HEK293 (cell line): ENCODE measurements at regions not wholly inside any gene's neighbourhood (a gene's known extent, or its start where the extent isn't known, plus 50 kb on each side); places are given as distances from the start of the nearest gene placed in this dataset.

Experiments
- CTCF ChIA-PET: fragments of 350-600 bp; formaldehyde crosslinking; extraction: SDS; loops from one replicate; lab custom pipeline; 2021; ENCODE audit warnings: antibody characterized with exemption; lab: Yijun Ruan, JAX
- POLR2A ChIA-PET: fragments of 300-600 bp; formaldehyde crosslinking; extraction: SDS; loops from one replicate; lab custom pipeline; 2020; ENCODE audit warnings: antibody characterized with exemption, inconsistent platforms; lab: Yijun Ruan, JAX
- H3K27ac ChIP-seq: fragments of 200-500 bp; sonication (Bioruptor generic); 2 replicates; pipeline ENCODE4 v1.5.1; 2014; ENCODE audit warnings: low read depth, low read length, control low read depth, inconsistent platforms; ENCODE audit errors: extremely low read depth
- H3K36me3 ChIP-seq, 2 experiments: fragments of 200-500 bp in 1 of 2; sonication (Bioruptor generic) in 1 of 2; 1 replicate in 1 of 2; 2 replicates in 1 of 2; pipeline ENCODE4 v1.5.1; 2014 to 2017; ENCODE audit warnings: inconsistent platforms in 2 of 2, low read length in 2 of 2; ENCODE audit not compliant: control insufficient read depth in 2 of 2, insufficient read depth in 1 of 2
- H3K4me1 ChIP-seq: fragments of 200-500 bp; sonication (Bioruptor generic); 2 replicates; pipeline ENCODE4 v1.5.1; 2014; ENCODE audit warnings: mild to moderate bottlenecking, low read length, inconsistent platforms; ENCODE audit not compliant: control insufficient read depth, insufficient read depth
- H3K4me3 ChIP-seq: 2 replicates; pipeline ENCODE4 v1.5.1; 2011; ENCODE audit warnings: low read depth, mild to moderate bottlenecking, control low read depth, low read length, moderate library complexity
- H3K9me3 ChIP-seq: fragments of 200-500 bp; sonication (Bioruptor generic); 2 replicates; pipeline ENCODE4 v1.5.1; 2014; ENCODE audit warnings: low read depth, low read length, inconsistent platforms; ENCODE audit not compliant: control insufficient read depth, insufficient read depth
- GLIS1 ChIP-seq: fragments of 450-650 bp; formaldehyde crosslinking; IDR thresholded peaks from 2 replicates; pipeline ENCODE4 v1.5.1; 2016; ENCODE audit warnings: missing biosample characterization, missing genetic modification characterization
- OSR2 ChIP-seq: fragments of 450-650 bp; formaldehyde crosslinking; IDR thresholded peaks from 2 replicates; pipeline ENCODE4 v1.5.1; 2016; ENCODE audit warnings: missing biosample characterization, missing genetic modification characterization
- PATZ1 ChIP-seq: fragments of 450-650 bp; formaldehyde crosslinking; IDR thresholded peaks from 2 replicates; pipeline ENCODE4 v1.5.1; 2016; ENCODE audit warnings: missing biosample characterization, missing genetic modification characterization
- PRDM4 ChIP-seq: fragments of 450-650 bp; formaldehyde crosslinking; IDR thresholded peaks from 2 replicates; pipeline ENCODE4 v1.5.1; 2017; ENCODE audit warnings: missing biosample characterization, missing genetic modification characterization
- ZBTB8A ChIP-seq: fragments of 450-650 bp; formaldehyde crosslinking; IDR thresholded peaks from 2 replicates; pipeline ENCODE4 v1.5.1; 2016; ENCODE audit warnings: missing biosample characterization, missing genetic modification characterization
- ZIC2 ChIP-seq: fragments of 450-650 bp; formaldehyde crosslinking; IDR thresholded peaks from 2 replicates; pipeline ENCODE4 v1.5.1; 2016; ENCODE audit warnings: missing biosample characterization, missing genetic modification characterization
- ZNF221 ChIP-seq: fragments of 450-650 bp; formaldehyde crosslinking; IDR thresholded peaks from 2 replicates; pipeline ENCODE4 v1.5.1; 2017; ENCODE audit warnings: missing biosample characterization, missing genetic modification characterization, borderline replicate concordance
- ZNF280C ChIP-seq: fragments of 450-650 bp; formaldehyde crosslinking; IDR thresholded peaks from 2 replicates; pipeline ENCODE4 v1.5.1; 2016; ENCODE audit warnings: missing biosample characterization, missing genetic modification characterization
- ZNF302 ChIP-seq: fragments of 450-650 bp; formaldehyde crosslinking; IDR thresholded peaks from 2 replicates; pipeline ENCODE4 v1.5.1; 2016; ENCODE audit warnings: missing biosample characterization, missing genetic modification characterization, low read depth
- ZNF324 ChIP-seq: fragments of 450-650 bp; formaldehyde crosslinking; IDR thresholded peaks from 2 replicates; pipeline ENCODE4 v1.5.1; 2016; ENCODE audit warnings: missing biosample characterization, missing genetic modification characterization
- ZNF341 ChIP-seq: fragments of 450-650 bp; formaldehyde crosslinking; IDR thresholded peaks from 2 replicates; pipeline ENCODE4; 2016; ENCODE audit warnings: low read depth, missing biosample characterization, missing genetic modification characterization
- ZNF600 ChIP-seq: fragments of 450-650 bp; formaldehyde crosslinking; IDR thresholded peaks from 2 replicates; pipeline ENCODE4 v1.5.1; 2016; ENCODE audit warnings: missing biosample characterization, missing genetic modification characterization
- ZNF654 ChIP-seq: fragments of 450-650 bp; formaldehyde crosslinking; IDR thresholded peaks from 2 replicates; pipeline ENCODE4 v1.5.1; 2016; ENCODE audit warnings: low read depth, missing biosample characterization, missing genetic modification characterization
- ZNF658 ChIP-seq: fragments of 450-650 bp; formaldehyde crosslinking; IDR thresholded peaks from 2 replicates; pipeline ENCODE4; 2016; ENCODE audit warnings: missing biosample characterization, missing genetic modification characterization
- TF ChIP-seq, protein P1 (sequence below): fragments of 450-650 bp; formaldehyde crosslinking; IDR thresholded peaks from 2 replicates; pipeline ENCODE4 v1.5.1; 2016; ENCODE audit warnings: missing biosample characterization, missing genetic modification characterization

- TF ChIP-seq, protein P1, sequence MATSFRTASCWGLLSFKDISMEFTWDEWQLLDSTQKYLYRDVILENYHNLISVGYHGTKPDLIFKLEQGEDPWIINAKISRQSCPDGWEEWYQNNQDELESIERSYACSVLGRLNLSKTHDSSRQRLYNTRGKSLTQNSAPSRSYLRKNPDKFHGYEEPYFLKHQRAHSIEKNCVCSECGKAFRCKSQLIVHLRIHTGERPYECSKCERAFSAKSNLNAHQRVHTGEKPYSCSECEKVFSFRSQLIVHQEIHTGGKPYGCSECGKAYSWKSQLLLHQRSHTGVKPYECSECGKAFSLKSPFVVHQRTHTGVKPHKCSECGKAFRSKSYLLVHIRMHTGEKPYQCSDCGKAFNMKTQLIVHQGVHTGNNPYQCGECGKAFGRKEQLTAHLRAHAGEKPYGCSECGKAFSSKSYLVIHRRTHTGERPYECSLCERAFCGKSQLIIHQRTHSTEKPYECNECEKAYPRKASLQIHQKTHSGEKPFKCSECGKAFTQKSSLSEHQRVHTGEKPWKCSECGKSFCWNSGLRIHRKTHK (tag by site-specific recombination) = no peak
- peak; percentile 72 for TF ChIP-seq GLIS1 (tag by site-specific recombination)
- TF ChIP-seq ZIC2 (tag by site-specific recombination) = peak; percentile 92
- TF ChIP-seq, all 188 proteins: peak for 2
- ChIA-PET POLR2A (no interaction called here), CTCF (no interaction called here)
- Histone ChIP-seq H3K36me3 (no peaks in the 10 kb centered on the region), H3K27ac (no peak overlapping the region), H3K4me1 (peaks cover 6% of the 10 kb centered on the region), H3K4me3 (no peak overlapping the region), H3K9me3 (no peaks in the 10 kb centered on the region)
Measured at GRCh38 chr20:57003012-57003411, 263.4 kb downstream of the BMP7 start.

GRCh38 chr20:57004416-57004815 lies 262.0 kb downstream of the BMP7 start:
- H3K9me3 ChIP-seq = no peaks in the 10 kb centered on the region
- peaks cover 6% of the 10 kb centered on the region for H3K4me1 ChIP-seq
- ChIA-PET CTCF (interaction anchor here (0.6 to 1.9 kb wide), 2 partner anchors 9 to 224 kb away, joined by 3 to 14 read pairs; no protein-coding TSS in a partner anchor), POLR2A (no interaction called here)
- no peak overlapping the region for H3K4me3 ChIP-seq
- TF ChIP-seq GLIS1 (tag by site-specific recombination) (no peak), ZNF341 (tag by site-specific recombination) (peak; percentile 64), ZBTB8A (tag by site-specific recombination) (0 out of 2 replicates have a peak, but pooled peaks have one; percentile 14)
- H3K27ac ChIP-seq = no peak overlapping the region
- no peaks in the 10 kb centered on the region for H3K36me3 ChIP-seq

DNA sequence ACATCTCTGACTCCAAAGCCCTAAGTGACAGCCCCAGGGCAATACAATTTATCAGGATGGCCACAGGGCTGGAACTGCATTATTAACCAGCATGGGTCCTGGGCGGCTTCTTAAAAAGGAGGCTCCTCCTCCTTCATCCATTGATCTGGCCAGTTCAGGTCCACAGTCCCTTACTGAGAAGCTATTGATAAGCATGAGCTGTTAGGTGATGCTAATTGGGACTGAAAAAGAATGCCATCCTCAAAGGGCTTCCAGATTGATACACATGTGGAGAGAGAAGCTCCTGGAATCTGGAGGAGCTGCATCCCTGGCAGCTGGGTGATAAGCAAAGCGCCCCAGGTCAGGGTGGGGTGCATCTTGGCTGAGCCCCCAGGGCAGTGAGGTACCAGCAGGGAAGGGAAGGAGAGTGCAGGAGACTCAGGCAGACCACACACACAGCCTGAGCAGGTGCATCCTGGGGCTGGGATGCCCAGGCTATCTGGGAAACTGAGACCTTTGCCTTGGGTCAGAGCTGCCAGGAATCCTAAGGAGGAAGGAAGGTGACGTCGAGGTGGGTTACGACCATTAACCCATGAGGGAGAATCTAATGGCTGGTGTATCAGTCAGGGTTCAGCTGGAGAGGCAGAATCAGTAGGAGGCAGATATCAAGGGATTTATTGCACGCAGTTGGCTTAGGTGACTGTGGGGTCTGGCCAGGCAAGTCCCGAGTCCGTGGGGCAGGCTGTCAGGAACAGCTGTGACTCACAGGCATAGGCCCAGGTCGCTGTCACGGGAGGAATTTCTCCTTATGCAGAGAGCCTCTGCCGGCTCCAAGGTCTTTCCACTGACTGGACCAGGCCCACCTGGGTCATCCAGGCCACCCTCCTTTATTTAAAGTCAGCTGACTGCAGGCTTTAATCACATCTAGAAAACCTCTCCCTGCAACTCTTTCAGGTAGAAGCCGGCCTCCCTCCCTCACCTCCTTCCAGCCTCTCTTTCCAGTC lies 261.2 kb downstream of the BMP7 start:
- H3K27ac ChIP-seq = no peak overlapping the region
- no peak overlapping the region for H3K4me3 ChIP-seq
- TF ChIP-seq PRDM4 (tag by site-specific recombination) (no peak), GLIS1 (tag by site-specific recombination) (0 out of 2 replicates have a peak, but pooled peaks have one; percentile 13)
- H3K36me3 ChIP-seq = no peaks in the 10 kb centered on the region
- CTCF ChIA-PET = interaction anchor here (1.9 kb wide), 1 partner anchor 10 kb away, joined by 14 read pairs; no protein-coding TSS in a partner anchor
- H3K4me1 ChIP-seq = peaks cover 6% of the 10 kb centered on the region
- POLR2A ChIA-PET = no interaction called here
- no peaks in the 10 kb centered on the region for H3K9me3 ChIP-seq

DNA sequence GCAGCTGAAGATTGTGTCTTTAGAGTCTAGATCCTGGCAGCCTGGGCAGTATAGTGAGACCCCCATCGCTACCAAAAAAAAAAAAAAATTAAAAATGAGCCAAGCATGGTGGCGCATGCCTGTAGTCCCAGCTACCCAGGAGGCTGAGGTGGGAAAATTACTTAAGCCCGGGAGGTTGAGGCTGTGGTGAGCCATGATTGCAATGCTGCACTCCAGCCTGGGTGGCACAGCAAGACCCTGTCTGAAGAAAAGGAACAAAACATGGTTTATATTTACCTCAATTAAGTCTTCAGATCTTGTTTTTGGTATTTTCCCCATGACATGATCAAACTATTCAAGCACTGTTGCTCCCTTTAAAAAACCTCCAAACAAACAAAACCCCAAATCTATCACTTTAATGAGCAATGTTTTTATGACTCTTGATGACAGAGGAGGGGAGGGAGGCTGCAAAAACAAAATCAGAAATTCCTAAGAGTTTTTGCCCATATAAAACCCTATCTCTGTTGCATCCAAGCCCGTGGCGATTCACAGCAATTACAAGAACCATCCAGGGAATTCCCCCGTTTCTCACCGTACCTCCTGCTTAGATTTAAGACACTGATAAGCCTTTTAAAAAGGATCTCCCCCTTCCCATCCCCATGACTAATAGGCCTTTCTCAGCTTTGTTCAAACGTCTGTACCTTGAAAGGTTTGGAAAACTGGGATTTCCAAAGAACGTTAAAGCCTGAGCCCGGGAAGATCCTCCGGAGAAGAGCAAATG lies 259.9 kb downstream of the BMP7 start:
- Histone ChIP-seq H3K4me3 (no peak overlapping the region), H3K4me1 (peaks cover 6% of the 10 kb centered on the region), H3K36me3 (no peaks in the 10 kb centered on the region), H3K27ac (no peak overlapping the region), H3K9me3 (no peaks in the 10 kb centered on the region)
- ChIA-PET POLR2A (interaction anchor here (0.7 kb wide), 1 partner anchor 15 kb away, joined by 4 read pairs; no protein-coding TSS in a partner anchor), CTCF (interaction anchor here (1.4 to 2.8 kb wide), 2 partner anchors 11 to 54 kb away, joined by 4 to 7 read pairs; no protein-coding TSS in a partner anchor)
- TF ChIP-seq OSR2 (no peak), ZNF654 (tag by site-specific recombination) (no peak), ZNF221 (tag by site-specific recombination) (no peak), ZNF600 (no peak), ZNF324 (tag by site-specific recombination) (no peak), ZNF302 (no peak), PATZ1 (tag by site-specific recombination) (no peak), ZNF280C (tag by site-specific recombination) (no peak), ZNF658 (tag by site-specific recombination) (no peak)
